Mucosa of descending colon (tissue), 3 donors: ENCODE measurements at regions not wholly inside any gene's neighbourhood (a gene's known extent, or its start where the extent isn't known, plus 50 kb on each side); places are given as distances from the start of the nearest gene placed in this dataset.

Source experiments
- ATAC-seq: fragments of 200-7000 bp; cut with Tn5 transposase; one replicate; pipeline ENCODE4 v1.9.1; 2020; ENCODE audit warnings: mild to moderate bottlenecking, moderate library complexity
- DNase-seq, 3 donors: peaks; one replicate each; pipeline ENCODE4 v3.0.0-alpha.2; 2020
- H3K36me3 ChIP-seq: fragments of 200-600 bp; one replicate; pipeline ENCODE4 v1.8.0; 2021; ENCODE audit warnings: low read depth, mild to moderate bottlenecking
- H3K4me1 ChIP-seq: fragments of 200-600 bp; one replicate; pipeline ENCODE4 v1.8.0; 2021; ENCODE audit warnings: low read depth, mild to moderate bottlenecking
- H3K4me3 ChIP-seq: fragments of 200-600 bp; one replicate; pipeline ENCODE4 v1.8.0; 2021; ENCODE audit warnings: mild to moderate bottlenecking
- H3K9me3 ChIP-seq: fragments of 200-600 bp; one replicate; pipeline ENCODE4 v1.8.0; 2021; ENCODE audit warnings: mild to moderate bottlenecking
- intact Hi-C, 2 donors: fragments of 100-400 bp; cut with DNase I in 1 of 2; cut with micrococcal nuclease in 1 of 2; formaldehyde crosslinking; loops; one replicate each; pipeline versions ENCODE4 v1.11.0 to v1.11.1; 2022; cut with DNase I, micrococcal nuclease
- TF ChIP-seq, protein P1 (sequence below): fragments of 200-600 bp; IDR thresholded peaks from one replicate; pipeline ENCODE4 v1.8.0; 2022; ENCODE audit warnings: antibody characterized with exemption, mild to moderate bottlenecking
- donor health status: DM: no; HTN: no; CAD: no; lungs with moderate emphysema.
- donor health status: DM: no; HTN: no; CAD: no.
- donor health status: DM: no; HTN: yes; CAD: no.

DNA sequence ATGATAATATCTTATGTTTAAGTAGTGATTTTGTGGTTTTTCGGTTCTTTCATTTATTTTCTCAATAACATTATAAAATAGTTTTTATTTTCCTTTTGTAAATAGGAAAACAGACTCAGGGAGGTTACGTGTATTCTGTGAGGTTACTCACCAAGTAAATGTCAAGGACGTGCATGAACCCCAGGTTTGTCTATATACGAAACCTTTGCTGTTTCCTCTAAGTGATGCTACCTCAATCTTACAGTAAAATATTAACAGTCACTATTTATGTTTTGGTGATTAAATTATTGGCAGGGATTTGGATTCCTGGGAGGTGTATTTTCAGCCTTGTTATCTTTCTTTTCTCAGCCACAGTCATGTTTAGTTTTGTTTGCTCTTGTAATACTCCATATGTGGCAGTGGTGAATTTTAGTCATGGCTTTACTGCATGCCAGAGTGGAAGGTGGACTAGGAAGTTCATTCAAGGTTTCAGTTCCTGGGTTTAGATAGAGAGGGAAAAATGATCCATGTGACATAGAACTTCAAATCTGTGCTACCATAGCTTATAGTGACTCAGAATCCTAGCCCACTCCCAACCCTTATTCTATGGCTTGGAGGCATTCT lies 139.9 kb downstream of the ARL4A start:
- ATAC-seq (no peak), DNase-seq (no peak)
- H3K36me3 ChIP-seq, result no peaks in the 10 kb centered on the region
- intact Hi-C loops, result no loop called here
- H3K4me1 ChIP-seq, result no peaks in the 10 kb centered on the region
- H3K4me3 ChIP-seq, result no peak overlapping the region
- no peaks in the 10 kb centered on the region for H3K9me3 ChIP-seq
- TF ChIP-seq, protein P1, sequence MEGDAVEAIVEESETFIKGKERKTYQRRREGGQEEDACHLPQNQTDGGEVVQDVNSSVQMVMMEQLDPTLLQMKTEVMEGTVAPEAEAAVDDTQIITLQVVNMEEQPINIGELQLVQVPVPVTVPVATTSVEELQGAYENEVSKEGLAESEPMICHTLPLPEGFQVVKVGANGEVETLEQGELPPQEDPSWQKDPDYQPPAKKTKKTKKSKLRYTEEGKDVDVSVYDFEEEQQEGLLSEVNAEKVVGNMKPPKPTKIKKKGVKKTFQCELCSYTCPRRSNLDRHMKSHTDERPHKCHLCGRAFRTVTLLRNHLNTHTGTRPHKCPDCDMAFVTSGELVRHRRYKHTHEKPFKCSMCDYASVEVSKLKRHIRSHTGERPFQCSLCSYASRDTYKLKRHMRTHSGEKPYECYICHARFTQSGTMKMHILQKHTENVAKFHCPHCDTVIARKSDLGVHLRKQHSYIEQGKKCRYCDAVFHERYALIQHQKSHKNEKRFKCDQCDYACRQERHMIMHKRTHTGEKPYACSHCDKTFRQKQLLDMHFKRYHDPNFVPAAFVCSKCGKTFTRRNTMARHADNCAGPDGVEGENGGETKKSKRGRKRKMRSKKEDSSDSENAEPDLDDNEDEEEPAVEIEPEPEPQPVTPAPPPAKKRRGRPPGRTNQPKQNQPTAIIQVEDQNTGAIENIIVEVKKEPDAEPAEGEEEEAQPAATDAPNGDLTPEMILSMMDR, result no peak

DNA sequence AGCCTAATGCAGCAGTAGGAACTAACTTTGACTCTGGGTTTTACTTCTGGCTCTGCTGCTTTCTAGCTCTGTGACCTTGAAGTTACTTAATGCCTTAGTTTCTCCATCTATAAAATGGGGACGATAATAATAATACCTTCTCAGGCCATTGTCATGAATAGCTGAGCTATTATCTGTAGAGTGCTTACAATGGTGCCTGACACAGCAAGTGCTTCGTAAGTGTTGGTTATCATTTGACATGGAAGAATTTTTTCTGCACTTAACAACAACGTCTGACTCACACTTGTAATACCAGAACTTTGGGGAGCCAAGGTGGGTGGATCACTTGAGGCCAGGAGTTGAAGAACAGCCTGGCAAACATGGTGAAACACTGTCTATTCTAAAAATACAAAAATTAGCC lies 140.5 kb downstream of the ARL4A start:
- Histone ChIP-seq H3K4me3 (no peak overlapping the region), H3K9me3 (no peaks in the 10 kb centered on the region), H3K36me3 (no peaks in the 10 kb centered on the region), H3K4me1 (no peaks in the 10 kb centered on the region)
- ATAC-seq, result no peak
- DNase-seq, result no peak
- TF ChIP-seq, protein P1, result no peak
- intact Hi-C loops, result no loop called here

DNA sequence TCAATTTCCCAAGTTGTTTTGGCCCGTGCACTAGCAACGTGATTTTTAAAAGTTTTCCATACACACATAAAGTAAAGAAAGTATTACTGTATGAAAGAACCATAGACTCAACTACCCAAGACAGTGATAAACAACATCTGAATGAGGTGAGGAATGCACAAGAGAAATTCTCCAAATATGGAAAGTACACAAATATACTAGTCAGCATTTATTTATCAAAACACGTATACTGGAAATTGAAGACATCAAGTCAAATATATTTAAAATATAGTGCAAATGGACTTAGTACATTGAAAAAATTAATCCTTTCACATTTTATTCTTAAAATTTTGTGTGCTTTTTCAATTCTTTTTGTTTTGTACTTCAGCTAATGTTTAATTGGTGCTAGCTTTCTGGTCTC lies 143.6 kb downstream of the ARL4A start:
- TF ChIP-seq, protein P1, result no peak
- no peak for DNase-seq
- Histone ChIP-seq H3K36me3 (no peaks in the 10 kb centered on the region), H3K4me1 (no peaks in the 10 kb centered on the region), H3K9me3 (peaks cover 7% of the 10 kb centered on the region), H3K4me3 (no peak overlapping the region)
- intact Hi-C loops, result no loop called here
- no peak for ATAC-seq

DNA sequence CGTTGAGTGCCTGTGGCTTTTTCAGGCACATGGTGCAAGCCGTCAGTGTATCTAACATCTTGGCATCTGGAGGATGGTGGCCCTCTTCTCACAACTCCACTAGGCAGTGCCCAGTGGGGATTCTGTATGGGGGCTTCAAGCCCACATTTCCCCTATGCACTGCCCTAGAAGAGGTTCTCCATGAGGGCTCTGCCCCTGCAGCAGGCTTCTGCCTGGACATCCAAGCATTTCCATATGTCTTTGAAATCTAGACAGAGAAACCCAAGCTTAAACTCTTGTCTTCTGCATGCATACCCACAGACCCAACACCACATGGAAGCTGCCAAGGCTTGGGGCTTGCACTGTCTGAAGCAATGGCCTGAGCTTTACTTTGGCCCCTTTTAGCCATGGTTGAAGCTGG lies 146.4 kb downstream of the ARL4A start:
- ATAC-seq, result no peak

DNA sequence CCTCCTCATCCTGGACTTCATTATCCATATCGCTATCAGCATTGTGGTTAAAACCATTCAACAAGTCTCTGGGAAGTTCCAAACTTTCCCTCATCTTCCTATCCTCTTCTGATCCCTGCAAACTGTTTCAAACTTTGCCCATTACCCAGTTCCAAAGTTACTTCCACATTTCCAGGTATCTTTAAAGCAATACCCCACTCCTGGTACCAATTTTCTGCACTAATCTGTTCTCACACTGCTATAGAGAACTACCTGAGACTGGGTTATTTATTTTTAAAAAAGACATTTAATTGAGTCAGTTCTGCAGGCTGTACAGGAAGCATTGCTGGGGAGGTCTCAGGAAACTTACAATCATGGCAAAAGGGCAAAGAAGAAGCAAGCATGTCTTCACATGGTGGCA lies 147.3 kb downstream of the ARL4A start:
- DNase-seq, result no peak
- TF ChIP-seq, protein P1, result no peak
- H3K4me1 ChIP-seq, result no peaks in the 10 kb centered on the region
- H3K9me3 ChIP-seq, result peaks cover 7% of the 10 kb centered on the region
- H3K36me3 ChIP-seq, result no peaks in the 10 kb centered on the region
- ATAC-seq, result no peak
- intact Hi-C loops, result no loop called here
- H3K4me3 ChIP-seq, result no peak overlapping the region

More for the DNA sequence above, 146.4 kb downstream of the ARL4A start:
- peaks cover 7% of the 10 kb centered on the region for H3K9me3 ChIP-seq
- no peaks in the 10 kb centered on the region for H3K4me1 ChIP-seq
- H3K36me3 ChIP-seq, result no peaks in the 10 kb centered on the region
- DNase-seq, result no peak
- TF ChIP-seq, protein P1, result no peak
- no peak overlapping the region for H3K4me3 ChIP-seq
- intact Hi-C loops, result no loop called here
